ENCODE measurements at regions not wholly inside any gene's neighbourhood (a gene's known extent, or its start where the extent isn't known, plus 50 kb on each side); places are given as distances from the start of the nearest gene placed in this dataset.

DNA sequence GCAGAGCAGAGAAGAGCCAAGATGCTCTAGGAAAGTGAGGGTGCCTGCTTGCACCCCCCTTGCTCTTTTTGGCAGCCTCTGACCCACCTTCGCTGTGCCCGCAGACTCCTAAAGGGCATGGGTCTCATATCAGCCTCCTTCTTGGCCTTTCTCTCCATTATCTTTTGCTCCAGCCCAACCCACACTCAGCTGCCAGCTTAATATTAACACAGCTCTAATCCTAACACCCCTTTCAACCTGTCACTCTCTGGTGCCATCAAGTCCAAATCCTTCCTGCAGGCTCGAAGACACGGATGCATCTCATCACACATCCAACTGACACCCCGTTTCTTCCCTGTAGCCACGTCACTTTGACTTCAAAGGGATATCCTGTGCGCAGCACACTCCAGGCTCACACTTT is 171.6 kb upstream of the AUTS2 start:
- TF ChIP-seq, protein P1, sequence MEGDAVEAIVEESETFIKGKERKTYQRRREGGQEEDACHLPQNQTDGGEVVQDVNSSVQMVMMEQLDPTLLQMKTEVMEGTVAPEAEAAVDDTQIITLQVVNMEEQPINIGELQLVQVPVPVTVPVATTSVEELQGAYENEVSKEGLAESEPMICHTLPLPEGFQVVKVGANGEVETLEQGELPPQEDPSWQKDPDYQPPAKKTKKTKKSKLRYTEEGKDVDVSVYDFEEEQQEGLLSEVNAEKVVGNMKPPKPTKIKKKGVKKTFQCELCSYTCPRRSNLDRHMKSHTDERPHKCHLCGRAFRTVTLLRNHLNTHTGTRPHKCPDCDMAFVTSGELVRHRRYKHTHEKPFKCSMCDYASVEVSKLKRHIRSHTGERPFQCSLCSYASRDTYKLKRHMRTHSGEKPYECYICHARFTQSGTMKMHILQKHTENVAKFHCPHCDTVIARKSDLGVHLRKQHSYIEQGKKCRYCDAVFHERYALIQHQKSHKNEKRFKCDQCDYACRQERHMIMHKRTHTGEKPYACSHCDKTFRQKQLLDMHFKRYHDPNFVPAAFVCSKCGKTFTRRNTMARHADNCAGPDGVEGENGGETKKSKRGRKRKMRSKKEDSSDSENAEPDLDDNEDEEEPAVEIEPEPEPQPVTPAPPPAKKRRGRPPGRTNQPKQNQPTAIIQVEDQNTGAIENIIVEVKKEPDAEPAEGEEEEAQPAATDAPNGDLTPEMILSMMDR (IDR thresholded peaks at IDR 0.05): no peak

DNA sequence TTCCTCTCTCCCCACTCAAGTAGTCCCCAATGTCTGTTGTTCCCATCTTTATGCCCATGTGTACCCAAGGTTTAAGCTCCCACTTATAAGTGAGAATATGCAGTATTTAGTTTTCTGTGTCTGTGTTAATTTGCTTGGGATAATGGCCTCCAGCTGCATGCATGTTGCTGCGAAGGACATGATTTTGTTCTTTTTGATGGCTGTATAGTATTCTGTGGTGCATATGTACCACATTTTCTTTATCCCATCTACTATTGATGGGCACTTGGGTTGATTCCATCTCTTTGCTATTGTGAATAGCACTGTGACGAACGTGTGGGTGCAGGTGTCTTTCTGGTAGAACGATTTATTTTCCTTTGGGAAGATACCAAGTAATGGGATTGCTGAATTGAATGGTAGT is 170.2 kb upstream of the AUTS2 start:
- TF ChIP-seq, protein P1 (IDR thresholded peaks at IDR 0.05): no peak

DNA sequence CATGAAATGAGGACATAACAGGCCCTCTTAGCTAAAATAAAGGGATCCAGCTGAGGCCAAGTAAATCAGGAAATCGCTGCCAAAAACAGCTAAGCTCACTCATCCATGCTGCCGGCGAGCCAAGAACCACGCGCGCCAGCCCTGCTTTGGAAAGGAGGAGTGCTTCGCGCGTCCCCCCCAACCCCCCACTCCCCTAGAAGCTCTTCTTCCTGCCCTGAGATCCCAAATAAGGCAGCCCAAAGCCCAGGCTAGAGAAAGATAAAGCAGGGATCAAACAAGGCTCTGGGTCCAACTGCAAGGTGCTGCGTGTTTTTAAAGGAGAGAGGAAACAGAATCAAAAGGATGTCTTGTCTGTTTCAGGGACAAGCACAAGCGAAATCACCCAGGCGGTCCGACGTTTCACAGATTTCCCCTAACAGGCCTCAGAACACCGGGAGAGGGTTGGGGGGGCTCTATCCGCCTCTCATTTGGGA is 168.3 kb upstream of the AUTS2 start:
- TF ChIP-seq, protein P1 (IDR thresholded peaks at IDR 0.05): no peak

DNA sequence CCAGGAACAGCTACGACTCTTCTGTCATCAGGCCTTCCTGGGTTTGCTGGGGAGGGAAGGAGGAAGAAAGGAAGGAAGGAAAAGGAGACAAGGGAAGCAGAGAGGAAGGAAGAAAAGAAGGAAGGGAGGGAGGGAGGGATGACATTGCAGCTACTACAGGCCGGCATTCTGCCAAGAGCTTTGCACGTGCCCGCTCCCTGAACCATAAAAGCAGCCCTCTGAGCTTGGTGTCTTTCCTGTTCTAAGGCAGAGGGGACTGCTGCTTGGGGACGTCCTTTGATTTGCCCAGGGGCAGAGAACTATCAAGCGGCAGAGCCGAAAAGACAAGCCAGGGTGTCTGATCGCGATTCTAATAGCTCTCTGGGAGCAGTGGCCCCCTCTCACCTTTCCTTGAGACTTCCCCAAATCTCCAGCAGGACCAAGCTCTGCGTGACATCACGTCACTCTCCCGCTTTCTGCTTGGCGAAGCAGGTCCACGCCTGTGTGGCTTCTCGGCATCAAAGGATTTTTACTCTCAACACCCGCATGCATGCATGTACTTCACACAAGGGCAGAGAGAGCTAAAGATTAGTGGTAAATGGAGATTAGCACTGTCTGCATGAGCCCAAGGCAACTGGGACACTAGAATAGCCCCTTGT is 167.8 kb upstream of the AUTS2 start:
- TF ChIP-seq, protein P1 (IDR thresholded peaks at IDR 0.05): no peak

DNA sequence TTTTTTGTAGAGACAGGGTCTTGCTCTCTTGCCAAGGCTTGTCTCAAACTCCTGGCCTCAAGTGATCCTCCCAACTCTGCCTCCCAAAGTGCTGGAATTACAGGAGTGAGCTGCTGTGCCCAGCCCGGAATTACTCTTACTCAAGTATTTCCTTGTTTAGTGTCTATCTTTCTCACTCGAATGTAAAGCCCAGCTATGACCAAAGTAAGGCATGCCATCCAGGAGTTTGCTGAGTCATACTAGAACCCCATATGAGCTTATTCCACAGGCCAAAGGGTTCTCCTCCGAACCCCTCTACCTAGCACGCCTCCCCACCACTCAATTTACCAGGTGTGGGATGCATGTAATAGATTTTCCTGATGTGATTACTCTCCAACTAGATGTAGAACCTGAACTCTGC is 166.6 kb upstream of the AUTS2 start:
- TF ChIP-seq, protein P1 (IDR thresholded peaks at IDR 0.05): no peak

DNA sequence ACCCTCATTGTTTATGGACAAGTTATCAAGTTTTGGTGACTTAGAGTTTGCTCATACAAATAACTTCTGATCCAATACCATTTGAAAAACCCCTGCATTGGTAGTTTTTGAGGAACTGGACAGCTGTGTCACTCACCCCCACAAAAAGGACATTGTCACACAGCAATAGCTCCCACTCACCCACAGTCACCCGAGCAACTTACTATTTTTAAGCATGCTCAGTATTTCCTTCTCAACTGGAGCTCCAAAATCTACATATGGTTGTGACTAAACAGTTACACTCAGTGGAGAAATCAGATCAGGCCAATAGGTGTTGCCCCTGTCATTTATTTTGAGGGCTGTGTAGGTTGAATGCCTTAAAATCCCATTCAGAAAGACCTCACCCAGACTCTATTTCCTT is 165.2 kb upstream of the AUTS2 start:
- TF ChIP-seq, protein P1 (IDR thresholded peaks at IDR 0.05): no peak

DNA sequence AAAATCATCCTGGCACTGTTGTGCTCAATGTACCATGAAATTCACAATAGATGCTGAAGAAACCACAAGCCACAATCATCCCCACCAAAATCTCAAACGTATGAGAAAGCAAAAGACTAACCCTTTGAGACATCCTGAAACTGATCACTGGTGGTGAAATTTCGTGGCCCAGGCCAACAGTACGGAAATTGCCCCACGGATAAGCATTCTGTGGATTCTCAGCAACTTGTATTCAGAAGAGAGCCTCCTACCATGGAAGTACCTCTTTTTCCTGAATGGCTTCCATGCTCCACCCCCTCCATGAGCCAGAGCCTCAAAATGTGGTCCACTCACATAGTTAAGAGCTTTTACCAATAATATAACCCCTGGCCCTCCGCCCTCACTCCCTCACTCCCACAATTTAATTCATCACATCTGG is 163.9 kb upstream of the AUTS2 start:
- TF ChIP-seq, protein P1 (IDR thresholded peaks at IDR 0.05): no peak

DNA sequence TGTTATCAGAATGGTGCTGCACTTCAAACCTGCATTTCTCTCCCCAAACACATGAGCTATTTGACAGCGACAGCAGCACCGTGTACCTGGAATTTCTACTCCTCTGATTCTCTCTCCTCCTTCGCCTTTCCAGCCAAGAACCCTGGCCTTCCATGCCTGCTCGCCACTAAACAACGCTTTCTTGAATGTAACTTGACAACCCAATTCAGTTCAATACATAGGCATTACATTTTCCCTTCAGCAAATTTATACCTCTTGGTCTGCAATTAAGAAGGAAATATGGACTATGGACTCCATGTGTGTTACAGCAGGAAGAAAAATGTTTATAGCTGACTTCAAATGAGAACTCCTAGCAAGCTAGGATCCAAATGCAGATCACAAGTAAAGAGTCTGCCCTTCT is 162.6 kb upstream of the AUTS2 start:
- TF ChIP-seq, protein P1 (IDR thresholded peaks at IDR 0.05): no peak
